ENCODE measurements at regions not wholly inside any gene's neighbourhood (a gene's known extent, or its start where the extent isn't known, plus 50 kb on each side); places are given as distances from the start of the nearest gene placed in this dataset.

DNA sequence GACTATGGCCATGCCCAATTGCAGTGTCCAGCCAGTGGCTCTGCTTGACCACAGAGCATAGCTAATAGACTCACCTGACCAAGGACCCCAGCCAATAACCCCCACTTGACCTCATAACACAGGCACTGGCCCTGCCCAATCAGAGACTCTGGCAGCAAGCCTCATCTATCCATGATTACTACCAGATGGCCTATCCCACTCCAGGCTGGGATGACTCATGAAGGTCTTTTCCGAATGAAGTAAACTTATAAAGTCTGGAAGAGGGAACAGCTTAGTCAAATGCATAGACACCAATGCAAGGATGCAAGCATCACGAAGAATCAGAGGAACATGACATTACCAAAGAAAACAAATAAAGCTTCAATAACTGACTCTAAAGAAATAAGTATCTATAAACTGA, 141.4 kb downstream of the TMEM168 start:
- TF ChIP-seq, protein P1, sequence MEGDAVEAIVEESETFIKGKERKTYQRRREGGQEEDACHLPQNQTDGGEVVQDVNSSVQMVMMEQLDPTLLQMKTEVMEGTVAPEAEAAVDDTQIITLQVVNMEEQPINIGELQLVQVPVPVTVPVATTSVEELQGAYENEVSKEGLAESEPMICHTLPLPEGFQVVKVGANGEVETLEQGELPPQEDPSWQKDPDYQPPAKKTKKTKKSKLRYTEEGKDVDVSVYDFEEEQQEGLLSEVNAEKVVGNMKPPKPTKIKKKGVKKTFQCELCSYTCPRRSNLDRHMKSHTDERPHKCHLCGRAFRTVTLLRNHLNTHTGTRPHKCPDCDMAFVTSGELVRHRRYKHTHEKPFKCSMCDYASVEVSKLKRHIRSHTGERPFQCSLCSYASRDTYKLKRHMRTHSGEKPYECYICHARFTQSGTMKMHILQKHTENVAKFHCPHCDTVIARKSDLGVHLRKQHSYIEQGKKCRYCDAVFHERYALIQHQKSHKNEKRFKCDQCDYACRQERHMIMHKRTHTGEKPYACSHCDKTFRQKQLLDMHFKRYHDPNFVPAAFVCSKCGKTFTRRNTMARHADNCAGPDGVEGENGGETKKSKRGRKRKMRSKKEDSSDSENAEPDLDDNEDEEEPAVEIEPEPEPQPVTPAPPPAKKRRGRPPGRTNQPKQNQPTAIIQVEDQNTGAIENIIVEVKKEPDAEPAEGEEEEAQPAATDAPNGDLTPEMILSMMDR (IDR thresholded peaks at IDR 0.05; ENCODE audit: low read depth, low read length, poor library complexity, severe bottlenecking), result no peak
- TF ChIP-seq EZH2phosphoT487 (IDR thresholded peaks at IDR 0.05; ENCODE audit: borderline replicate concordance, low read length), result no peak
